GM21367 (cell line): ENCODE measurements at regions not wholly inside any gene's neighbourhood (a gene's known extent, or its start where the extent isn't known, plus 50 kb on each side); places are given as distances from the start of the nearest gene placed in this dataset.
"Not testable (repeated sequence)": the region's sequence is repeated elsewhere in the genome, so short reads cannot be mapped to it uniquely, and the experiment has no call there.

Experiments used
- ATAC-seq: cut with Tn5 transposase; IDR thresholded peaks from one replicate; pipeline ENCODE4 v1.9.1; 2021; ENCODE audit not compliant: unreplicated experiment

DNA sequence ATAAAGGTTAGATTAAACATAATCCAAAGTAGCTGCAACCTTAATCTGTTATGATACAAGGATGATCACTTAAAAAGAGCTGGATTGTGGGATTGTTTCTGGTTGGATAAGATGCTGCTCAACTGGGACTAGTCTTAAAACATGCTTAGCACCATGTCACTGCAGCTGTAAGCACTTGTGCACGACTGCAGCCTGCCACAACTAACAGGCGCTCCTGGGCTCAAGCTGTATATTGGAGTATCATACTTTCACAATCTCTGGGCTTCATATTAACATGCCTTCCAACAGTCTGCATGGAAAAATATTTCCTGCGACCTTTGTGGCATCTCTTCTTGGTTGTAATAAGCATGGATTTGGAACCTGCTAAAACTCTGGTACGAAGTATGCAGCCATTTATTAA, 493.0 kb upstream of the PITX2 start:
- no peak for ATAC-seq

DNA sequence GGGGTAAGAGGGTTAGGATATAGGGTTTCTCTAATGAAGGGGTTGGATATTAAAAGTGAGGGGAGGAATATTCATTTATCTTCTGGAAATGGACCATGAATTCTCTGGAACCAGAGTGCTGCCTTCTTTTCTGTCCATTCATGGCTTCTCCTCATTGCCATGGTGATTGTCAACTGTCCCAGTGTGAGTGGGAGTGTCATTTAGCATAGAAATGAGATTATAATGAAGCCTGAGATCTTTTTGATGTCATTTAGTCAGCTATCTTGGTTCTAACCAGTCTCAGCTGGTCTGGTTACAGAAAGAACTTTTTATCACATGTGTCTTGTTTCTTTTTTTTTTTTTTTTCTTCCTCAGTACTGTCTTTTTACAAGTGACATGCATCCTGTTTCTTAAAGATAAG, 497.3 kb upstream of the PITX2 start:
- no peak for ATAC-seq

DNA sequence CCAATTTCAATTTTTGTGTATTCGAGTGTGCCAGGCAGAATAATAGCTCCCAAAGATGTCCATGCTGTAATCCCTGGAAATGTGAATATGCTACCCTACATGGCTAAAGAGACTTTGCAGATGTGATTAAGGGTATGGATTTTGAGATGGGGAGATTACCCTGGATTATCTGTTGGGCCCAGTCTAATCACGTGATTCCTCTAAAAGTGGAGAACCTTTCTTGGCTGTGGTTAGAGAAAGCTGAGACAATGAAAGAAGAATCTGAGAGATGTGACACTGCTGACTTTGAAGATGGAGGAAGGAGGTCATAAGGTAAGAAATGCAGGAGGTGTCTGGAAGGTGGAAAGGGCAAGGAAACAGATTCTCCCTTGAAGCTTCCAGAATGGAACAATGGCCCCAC, 503.5 kb upstream of the PITX2 start:
- no peak for ATAC-seq

DNA sequence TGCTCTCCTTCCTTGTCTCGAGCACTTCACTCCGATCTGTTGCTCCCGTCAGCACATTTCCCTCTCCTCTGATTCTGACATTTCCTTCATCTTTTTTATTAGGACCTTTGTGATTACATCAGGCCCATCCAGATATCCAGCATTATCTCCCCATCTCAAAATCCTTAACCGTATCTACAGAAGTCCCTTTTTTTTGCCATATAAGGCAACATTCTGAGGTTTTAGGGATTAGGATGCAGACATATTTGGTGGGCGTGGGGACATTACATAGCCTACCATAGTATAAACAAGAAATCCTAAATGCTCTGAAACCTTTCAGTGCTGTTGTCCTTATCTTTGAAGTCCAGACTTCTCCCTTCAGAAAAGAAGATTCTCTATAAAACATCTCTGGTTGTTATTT, 505.0 kb upstream of the PITX2 start:
- no peak for ATAC-seq

DNA sequence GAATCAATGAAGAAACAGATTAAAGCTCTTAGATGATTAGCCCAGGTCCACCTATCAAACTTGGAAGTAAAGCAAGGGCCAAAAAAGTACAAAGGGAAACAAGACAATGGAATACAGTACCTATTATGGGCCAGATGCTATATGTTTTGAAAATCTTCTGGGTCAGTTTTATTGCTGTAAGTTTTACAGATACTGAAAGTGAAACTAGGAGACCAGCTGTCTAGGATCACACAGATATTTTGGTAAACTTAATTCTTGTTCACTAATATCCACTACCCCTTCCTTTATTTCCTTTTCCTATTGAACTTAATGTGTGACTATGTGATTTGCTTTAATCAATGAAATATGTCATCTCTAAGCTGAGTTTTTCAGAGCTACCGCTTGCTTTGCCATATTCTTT, 505.4 kb upstream of the PITX2 start:
- no peak for ATAC-seq

DNA sequence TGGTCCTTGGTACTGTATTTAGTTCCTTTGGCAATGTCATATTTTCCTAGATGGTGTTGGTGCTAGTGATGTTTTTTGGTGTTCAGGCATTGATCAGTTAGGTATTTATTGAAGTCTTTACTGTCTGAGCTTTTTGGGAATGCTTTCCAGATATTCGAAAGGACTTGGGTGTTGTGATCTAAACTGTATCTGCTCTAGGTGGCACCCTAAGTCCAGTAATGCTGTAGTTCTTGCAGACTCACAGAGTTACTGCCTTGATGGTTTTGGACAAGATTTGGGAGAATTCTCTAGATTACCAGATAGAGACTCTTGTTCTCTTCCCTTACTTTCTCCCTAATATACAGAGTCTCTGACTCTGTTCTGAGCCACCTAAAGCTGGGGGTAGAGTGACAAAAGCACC, 513.6 kb upstream of the PITX2 start:
- no peak for ATAC-seq

DNA sequence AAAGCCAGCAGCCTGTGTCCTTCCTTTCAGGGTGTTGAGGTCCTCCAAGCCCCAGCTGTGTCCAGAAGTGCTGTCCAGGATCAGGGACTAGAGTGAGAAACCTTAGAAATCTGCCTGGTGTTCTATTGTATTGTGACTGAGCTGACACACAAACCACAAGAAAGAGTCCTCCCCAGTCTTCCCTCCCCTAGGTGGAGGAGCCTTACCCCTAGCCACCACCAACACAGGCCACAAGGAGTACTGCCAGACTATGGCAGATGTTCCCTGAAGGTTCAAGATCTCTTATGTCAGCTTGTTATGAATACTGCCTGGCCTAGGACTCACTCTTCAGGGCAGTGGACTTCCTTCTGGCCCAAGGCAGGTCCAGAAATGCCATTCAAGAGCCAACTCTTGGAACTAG, 514.1 kb upstream of the PITX2 start:
- no peak for ATAC-seq

DNA sequence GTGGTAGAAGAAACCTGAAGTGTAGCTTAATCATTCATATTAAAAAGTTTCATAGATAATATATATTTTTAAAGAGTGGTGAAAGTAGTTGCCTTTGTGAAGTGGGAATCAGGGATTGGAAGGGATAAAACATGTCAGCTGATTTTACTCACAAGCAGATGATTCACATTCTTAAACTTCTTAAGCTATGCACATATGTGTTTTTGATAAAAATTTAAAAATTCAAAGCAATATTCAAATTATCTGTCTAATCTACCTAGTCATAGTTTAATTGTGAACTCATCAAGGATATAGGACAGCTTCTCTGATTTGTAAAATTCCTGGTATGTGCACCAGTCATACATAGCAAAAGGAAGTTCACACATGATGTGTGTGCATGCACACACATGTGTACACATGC, 520.6 kb upstream of the PITX2 start:
- ATAC-seq = no peak

DNA sequence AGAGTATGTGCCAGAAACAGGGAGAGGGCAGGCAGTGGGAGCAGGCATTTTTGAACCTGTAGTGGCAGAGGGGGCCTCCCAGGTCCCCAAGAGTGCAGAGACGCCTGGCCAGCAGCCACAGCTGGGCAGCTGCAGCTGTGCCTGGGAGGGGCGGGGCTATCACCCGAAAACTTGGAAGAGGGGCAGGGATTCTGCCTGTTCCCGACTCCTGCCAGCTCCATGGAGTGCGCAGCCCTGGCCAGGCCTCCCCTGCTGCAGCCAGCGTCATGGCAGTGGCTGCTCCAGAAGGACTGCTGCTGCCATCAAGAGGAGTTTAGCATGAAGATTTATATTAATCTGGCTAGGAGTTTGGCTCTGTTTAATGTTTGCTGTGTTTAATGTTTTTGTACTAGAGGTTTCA, 532.1 kb upstream of the PITX2 start:
- ATAC-seq = no peak

DNA sequence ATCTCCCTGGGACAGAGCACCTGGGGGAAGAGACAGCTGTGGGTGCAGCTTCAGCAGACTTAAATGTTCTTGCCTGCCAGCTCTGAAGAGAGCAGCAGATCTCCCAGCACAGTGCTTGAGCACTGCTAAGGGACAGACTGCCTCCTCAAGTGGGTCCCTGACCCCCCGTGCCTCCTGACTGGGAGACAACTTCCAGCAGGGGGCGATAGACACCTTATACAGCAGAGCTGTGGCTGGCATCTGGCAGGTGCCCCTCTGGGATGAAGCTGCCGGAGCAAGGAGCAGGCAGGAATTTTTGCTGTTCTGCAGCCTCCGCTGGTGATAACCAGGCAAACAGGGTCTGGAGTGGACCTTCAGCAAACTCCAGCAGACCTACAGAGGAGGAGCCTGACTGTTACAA, 541.7 kb upstream of the PITX2 start:
- not testable (repeated sequence) for ATAC-seq

DNA sequence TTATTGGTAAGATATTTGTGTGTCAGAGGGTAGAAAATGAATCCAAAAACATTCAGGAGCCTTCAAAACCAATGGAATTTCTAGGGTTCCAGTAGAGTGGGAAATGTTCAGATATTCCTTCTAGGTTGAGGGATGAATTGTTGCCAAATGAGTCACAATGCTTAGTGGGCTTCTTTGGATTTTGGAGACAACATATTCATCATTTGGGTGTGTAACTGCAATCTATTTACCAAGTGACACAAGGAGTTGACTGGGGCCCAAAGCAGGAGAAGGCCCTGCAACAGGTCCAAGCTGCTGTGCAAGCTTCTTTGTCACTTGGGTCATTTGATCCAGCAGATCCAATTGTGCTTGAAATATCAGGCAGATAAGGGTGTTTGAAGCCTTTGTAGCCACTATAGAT, 551.5 kb upstream of the PITX2 start:
- no peak for ATAC-seq

DNA sequence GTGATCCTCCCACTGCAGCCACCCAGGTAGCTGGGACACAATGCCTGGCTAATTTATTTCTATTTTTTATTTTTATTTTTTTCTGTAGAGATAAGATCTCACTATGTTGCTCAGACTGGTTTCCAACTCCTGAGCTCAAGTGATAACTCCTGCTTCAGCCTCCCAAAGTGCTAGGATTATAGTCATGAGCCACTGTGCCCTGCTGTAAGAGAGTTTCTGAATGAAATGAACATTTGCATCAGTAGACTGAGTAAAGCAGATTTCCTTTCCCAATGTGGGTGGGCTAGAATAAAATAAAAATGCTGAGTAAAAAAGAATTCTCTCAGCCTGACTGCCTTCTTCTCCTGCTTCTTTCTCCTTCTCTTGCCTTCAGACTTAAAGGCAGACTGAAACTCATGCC, 555.4 kb upstream of the PITX2 start:
- ATAC-seq = no peak

DNA sequence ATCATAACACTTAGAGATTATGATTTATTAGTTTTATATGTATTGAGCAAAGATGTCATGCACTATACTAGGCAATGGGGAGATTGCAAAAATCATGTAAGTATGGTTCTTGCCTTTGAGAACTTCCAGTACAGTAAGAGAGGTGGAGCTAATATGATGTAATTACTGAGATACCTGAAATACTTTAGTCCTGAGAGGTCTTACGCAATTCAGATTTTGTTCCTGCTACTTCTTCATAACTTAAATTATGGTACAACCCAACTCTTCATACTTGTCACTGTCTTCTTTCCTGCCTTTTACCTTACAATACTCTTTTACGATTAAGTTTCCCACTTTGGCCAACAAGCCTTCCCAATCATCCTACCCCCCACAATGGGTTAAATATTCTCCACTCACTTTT, 564.2 kb upstream of the PITX2 start:
- no peak for ATAC-seq

DNA sequence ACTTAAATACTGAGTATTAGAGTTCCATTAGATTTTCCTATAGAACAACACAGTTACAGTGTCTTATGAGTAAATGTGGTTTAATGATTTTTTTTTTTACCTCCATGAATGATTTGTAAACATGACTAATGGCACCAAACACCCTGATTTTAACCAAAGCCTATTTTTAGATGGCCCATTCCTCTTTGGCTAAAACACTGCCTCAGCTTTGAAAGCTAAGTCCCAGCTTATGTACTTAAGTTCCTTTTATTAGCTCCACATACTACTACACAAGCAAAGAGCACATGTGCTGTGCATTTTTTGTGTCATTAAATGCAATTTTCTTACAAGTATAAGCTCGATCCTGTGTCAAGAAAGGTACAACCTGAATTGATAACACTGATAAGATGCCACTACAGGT, 575.6 kb upstream of the PITX2 start:
- ATAC-seq = no peak

DNA sequence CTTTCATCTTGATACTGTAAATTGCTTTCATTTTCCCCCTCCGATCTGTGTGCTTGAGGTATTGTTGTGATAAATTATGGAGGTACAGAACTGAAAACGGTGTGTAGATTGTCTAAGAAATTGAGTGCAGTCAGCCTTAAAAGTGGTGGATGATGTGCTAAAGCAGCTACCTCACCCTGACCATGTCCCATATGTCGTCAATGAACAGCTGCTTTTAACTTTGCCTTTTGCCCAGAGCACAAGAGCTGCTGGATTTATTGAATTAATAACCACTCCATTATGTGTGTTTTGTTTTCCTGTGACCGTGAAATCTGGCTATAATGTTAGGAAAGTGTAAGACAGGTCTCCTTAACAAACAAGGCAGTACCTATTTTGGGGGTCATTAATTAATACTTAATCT, 581.9 kb upstream of the PITX2 start:
- no peak for ATAC-seq

DNA sequence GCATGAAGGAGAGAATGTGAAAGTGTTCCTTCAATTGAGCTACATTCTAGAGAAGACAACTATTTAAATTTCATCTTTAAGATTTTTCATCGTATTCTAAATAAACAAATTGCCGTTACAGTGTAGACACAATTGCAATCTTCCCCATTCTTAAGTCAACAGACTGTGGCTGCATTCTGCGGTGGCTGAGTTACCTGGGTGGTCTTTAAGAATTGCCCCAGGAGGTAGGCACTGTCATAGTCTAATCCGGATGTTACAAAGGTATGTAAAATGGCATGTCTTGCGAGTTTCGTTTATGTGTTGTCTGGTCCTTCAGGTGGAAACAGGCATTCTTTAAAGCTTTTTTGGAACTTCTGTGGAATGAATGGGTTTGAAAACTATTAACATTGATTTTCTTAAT, 586.1 kb upstream of the PITX2 start:
- ATAC-seq = no peak

DNA sequence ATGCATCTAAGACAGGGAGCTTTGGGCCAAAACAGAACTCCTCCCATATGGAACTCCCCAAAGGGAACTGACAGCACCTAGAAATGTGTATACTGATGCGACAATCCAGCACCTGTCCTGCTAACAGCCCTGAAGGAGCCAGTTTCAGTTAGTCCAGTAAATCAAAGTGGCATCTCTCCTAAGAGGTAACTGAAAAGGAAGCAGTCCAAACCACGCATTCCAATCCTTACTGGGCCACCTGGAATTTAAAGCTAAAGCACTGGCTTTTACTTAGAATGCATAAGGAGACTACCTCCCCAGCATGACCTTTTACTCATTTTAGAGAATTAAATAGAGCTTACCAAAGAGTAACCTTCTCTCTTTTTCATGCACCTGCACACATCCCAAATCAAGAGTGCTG, 586.8 kb upstream of the PITX2 start:
- ATAC-seq = no peak

DNA sequence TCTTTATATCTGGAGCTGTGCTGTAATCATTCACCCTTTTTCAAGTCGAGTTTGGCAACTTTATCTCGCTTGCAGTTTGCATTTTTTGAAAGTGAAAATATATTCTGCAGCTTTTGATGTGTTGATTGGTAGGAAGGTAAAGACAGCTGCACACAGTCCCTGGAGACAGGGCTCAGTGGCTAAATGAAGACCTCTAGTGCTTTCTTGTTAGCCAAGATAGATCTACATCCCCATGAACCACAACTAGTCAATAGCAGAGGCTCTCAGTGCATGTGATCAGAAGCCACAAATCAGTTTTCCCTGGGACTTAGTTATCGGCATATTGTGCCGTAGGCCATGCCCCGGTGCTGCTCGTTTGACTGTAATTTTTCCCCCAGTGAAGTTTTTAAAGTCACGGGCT, 587.7 kb upstream of the PITX2 start:
- no peak for ATAC-seq

DNA sequence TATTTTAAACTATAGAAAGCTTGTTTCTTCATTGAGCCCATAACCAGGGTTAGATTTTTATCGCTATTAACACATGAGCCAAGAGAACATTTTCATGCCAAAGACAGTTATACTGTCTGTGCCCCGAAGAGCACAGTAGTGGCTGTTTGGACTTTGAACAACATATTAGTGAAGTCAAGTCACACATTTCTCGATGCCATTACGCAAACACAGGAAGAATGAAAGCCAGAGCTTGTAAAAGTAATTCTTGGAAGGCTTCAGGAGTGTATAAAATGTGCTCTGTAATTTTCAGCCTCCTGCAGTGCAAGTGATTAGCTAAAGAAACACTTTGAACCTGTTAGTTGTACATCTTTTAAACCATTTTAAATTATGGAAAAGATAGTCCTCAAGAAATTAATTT, 590.7 kb upstream of the PITX2 start:
- ATAC-seq = no peak

DNA sequence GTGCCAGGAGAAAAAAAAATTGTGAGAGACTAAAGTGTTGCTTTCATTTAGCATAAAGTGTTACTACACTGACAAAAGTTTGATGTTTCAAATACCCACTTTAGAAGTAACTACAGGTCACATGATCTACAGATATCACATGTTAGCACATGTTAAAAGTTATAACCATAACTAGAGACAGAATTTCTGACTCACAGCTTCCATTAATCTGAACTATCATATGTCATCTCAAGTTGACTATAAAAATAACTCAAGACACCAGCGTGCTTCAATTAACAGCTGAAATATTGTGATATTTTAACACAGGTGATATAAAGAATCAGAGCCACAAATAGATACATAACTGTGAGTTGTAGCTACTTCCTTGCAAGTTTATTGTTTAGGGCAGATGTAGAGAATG, 591.5 kb upstream of the PITX2 start:
- ATAC-seq = no peak

DNA sequence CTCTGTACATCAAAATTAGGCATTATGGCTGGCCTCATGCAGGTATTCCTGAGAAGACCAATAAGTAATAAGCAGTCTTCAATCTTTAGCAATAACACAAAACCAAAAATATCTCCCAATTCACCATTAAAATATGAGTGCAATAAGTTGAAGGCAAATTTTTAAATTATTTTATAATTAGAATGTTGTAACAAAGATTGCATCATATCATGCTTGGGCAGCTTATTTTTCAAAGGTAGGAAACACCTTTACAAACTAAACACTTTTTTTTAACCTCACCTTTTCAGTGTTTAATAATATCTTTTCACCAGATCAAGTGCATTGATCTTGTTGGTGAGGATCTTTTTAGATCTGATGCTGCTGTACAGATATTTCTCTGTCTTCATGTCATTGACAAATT, 592.9 kb upstream of the PITX2 start:
- ATAC-seq = no peak

DNA sequence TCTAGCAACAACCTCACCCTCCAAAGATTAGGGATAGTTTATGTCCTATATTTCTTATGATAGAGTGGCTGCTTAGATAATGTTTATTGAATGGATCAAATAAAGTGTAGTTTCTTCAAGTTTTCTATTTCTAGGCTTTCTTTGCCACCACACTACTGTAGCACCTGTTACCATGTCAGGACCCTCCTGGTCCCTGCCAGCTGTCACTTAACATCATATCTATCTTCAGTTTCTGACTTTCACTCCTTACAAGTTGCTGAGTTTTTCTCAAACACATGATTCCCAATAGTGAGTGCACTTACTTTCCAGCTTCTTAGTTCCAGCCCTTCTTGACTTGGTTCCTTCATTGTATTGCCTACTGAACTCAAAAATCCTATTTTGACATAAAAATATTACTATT, 593.9 kb upstream of the PITX2 start:
- ATAC-seq = no peak

DNA sequence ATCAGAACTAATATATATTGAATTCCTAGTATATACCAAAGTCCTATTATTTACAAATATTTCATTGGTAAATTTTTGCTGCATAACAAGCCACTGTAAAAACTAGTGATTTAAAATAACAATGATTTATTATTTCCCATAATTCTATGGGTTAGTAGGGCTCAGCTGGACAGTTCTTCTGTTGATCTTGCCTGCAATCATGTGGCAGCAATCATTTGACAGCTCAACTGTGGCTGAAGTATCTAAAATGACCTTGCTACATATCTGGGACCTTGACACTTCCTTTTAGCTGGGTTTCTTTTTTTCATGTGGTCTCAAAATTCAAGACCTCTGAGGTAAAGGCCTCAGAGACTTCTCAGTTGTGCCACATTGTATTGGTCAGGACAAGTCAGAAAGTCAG, 598.5 kb upstream of the PITX2 start:
- no peak for ATAC-seq

DNA sequence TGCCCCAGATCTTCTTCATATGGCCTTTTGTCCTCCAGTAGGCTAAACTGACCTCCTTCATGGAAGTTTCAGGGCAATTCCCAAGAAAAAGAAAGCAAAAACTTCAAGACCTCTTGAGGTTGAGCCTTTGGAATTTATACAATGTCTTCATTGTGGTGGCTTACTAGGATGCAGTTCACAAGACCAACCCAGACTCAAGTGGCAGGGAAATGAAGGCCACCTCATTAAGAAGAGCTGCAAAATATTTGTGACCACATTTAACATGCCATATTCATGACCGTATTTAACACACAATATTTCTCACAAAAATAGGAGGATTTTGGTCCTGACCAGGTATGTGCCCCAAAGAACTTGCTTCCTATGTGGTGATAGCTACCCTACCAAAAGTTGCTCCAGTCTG, 605.5 kb upstream of the PITX2 start:
- ATAC-seq = no peak
